ENCODE measurements at regions not wholly inside any gene's neighbourhood (a gene's known extent, or its start where the extent isn't known, plus 50 kb on each side); places are given as distances from the start of the nearest gene placed in this dataset.

DNA sequence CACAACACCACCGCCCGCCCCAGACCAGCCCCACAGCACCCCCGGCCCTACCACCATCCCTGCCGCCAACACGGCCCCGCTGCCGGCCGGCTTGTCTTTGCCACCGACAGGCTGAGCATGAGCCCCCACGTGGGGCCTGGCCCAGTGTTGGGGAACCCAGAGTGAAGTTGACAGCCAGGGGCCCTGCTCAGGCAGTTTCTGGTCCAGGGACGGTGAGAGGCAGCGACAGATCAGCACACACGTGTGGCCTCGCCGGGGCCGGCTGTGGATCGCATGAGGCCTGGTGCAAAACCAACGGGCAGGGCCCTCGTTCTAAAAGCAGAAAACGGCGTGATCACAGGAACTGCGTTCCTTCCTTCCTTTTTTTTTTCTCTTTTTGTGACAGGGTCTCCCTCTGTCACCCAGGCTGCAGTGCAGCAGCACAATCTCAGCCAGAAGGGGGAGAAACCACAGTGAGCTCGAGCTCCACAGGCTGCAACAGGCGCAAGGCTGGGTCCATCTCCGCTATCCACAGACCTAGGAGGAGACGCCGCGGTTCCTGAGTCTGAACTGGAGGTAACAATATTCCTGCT lies 50.5 kb upstream of the FBRSL1 start:
- Mint-ChIP-seq H3K27ac (peak overlapping the region in 1 of 2 donors; percentile 84), H3K27me3 (peaks cover 8 to 12% of the 10 kb centered on the region in 2 donors), H3K4me3 (no peak overlapping the region), H3K4me1 (ENCODE audit: low read depth in 2 of 2) (peaks cover 9 to 18% of the 10 kb centered on the region in 2 donors), H3K36me3 (no peaks in the 10 kb centered on the region), H3K9me3 (peaks cover 2% of the 10 kb centered on the region)
- DNase-seq (ENCODE audit: low spot score) (no peak), ATAC-seq (no peak)

DNA sequence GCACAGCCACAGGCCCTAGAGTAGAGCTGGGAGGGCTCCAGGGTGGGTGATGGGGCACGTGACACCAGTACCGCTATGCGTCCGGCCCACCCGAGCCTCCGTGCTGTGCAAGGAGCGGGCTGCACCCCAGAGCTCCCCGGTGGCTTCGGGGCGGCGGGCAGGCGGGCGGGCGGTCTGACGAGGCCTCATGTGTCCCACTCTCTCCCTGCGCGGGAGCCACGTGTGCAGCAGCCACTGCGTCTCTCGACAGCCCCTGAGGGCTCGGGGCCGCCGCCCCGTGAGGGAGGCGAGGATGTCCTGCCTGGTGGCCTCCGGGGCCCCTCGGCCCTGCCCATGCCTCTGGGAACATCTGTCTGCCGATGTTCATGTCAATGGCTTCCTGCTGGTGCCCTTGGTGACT lies 51.2 kb upstream of the FBRSL1 start:
- Mint-ChIP-seq H3K36me3 (no peaks in the 10 kb centered on the region), H3K27ac (peak overlapping the region in 1 of 2 donors; percentile 84), H3K4me3 (no peak overlapping the region), H3K9me3 (peaks cover 2% of the 10 kb centered on the region), H3K4me1 (ENCODE audit: low read depth in 2 of 2) (peaks cover 6 to 15% of the 10 kb centered on the region in 2 donors), H3K27me3 (peaks cover 8 to 12% of the 10 kb centered on the region in 2 donors)
- DNase-seq (ENCODE audit: low spot score) (no peak), ATAC-seq (no peak)

- Mint-ChIP-seq H3K27ac (no peak overlapping the region), H3K36me3 (no peaks in the 10 kb centered on the region), H3K4me3 (no peak overlapping the region), H3K9me3 (no peaks in the 10 kb centered on the region), H3K27me3 (peaks cover 8 to 15% of the 10 kb centered on the region in 2 donors), H3K4me1 (ENCODE audit: low read depth in 2 of 2) (peaks cover 0 to 12% of the 10 kb centered on the region in 2 donors)
- ATAC-seq (no peak), DNase-seq (ENCODE audit: low spot score) (no peak)
Measured at GRCh38 chr12:132437943-132438700, 51.8 kb upstream of the FBRSL1 start.

GRCh38 chr12:132437252-132437932 lies 52.6 kb upstream of the FBRSL1 start:
- H3K4me3 Mint-ChIP-seq: no peak overlapping the region
- H3K27ac Mint-ChIP-seq: no peak overlapping the region
- H3K27me3 Mint-ChIP-seq: peaks cover 8 to 16% of the 10 kb centered on the region in 2 donors
- no peaks in the 10 kb centered on the region for H3K9me3 Mint-ChIP-seq
- no peak for ATAC-seq
- peaks cover 0 to 11% of the 10 kb centered on the region in 2 donors for H3K4me1 Mint-ChIP-seq (ENCODE audit: low read depth in 2 of 2)
- no peaks in the 10 kb centered on the region for H3K36me3 Mint-ChIP-seq
- DNase-seq (ENCODE audit: low spot score): no peak

GRCh38 chr12:132436791-132437251 lies 53.1 kb upstream of the FBRSL1 start:
- peaks cover 0 to 11% of the 10 kb centered on the region in 2 donors for H3K4me1 Mint-ChIP-seq (ENCODE audit: low read depth in 2 of 2)
- H3K27ac Mint-ChIP-seq: no peak overlapping the region
- no peaks in the 10 kb centered on the region for H3K9me3 Mint-ChIP-seq
- no peak for DNase-seq (ENCODE audit: low spot score)
- no peak for ATAC-seq
- no peak overlapping the region for H3K4me3 Mint-ChIP-seq
- no peaks in the 10 kb centered on the region for H3K36me3 Mint-ChIP-seq
- peaks cover 8 to 16% of the 10 kb centered on the region in 2 donors for H3K27me3 Mint-ChIP-seq

DNA sequence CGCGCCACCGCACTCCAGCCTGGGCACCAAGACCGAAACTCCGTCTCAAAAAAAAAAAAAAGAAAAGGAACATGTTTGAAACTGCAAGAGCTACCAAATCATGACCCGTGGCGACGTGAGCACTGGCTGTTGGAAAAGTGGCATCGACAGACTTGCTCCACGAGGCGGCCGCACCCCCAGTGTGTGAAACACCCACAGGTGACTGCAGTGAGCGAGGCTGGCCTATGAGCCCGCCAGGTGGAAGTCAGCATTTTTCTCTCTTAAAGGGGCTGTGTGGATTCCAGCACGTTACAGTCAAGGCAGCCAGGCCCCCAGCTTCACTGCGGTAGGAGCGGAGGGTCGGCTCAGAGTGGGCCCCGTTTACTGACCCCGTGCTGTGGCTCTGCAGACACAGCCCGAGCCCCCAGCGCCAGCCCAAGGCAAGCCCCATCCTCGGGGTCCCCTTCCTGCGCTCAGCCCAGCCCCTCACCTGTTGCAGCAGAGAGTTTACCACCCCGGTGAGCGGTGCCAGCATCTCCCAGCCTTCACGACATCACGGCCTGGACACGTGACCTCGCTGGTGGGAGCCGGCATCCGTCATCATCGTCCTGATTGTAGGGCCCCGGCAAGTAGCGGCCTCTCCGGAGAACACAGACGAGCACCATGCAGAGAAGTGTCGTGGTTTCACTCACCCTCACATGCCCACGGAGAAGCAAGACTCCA lies 54.3 kb upstream of the FBRSL1 start:
- no peaks in the 10 kb centered on the region for H3K9me3 Mint-ChIP-seq
- H3K4me1 Mint-ChIP-seq (ENCODE audit: low read depth in 2 of 2): peaks cover 0 to 11% of the 10 kb centered on the region in 2 donors
- peak overlapping the region in 1 of 2 donors; percentile 66 for H3K27ac Mint-ChIP-seq
- DNase-seq (ENCODE audit: low spot score): no peak
- no peak overlapping the region for H3K4me3 Mint-ChIP-seq
- no peak for ATAC-seq
- no peaks in the 10 kb centered on the region for H3K36me3 Mint-ChIP-seq
- peaks cover 8 to 16% of the 10 kb centered on the region in 2 donors for H3K27me3 Mint-ChIP-seq

DNA sequence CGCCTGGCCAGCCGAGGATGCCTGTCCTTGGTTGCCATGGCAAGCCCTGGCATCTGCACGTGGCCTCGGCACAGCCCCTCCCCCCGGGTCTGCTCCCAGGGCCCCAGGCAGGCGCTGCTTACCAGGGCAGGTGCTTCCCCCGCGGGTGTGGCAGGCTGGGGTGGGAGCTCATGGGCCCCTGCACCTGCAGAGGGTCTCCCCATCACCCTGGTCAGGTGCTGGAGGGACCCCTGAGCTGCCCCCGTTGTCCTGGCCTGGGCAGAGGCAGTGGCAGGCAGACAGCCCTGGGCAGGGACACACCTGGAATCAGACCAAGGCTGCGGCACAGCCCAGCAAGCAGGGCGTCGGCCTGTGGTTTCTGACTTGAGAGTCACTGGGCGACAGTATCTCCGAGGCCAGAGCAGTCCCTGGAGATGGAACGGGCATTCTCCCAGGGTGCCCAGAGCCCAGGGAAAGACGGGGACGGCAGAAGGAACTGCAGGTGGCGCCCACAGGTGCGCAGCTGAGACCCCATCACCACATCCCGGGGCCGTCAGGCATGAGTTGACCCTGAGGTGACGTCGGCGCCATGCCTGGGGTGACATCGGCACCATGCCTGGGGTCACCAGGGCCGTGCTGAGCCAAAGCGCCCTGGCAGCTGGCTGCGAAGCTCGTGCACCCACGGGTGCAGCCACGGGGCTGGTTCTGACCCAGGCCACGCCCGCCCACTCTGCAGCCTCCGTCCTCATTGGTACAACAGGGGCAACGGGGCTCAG lies 56.1 kb upstream of the FBRSL1 start:
- no peak for ATAC-seq
- Mint-ChIP-seq H3K36me3 (no peaks in the 10 kb centered on the region), H3K27me3 (peaks cover 8 to 16% of the 10 kb centered on the region in 2 donors), H3K27ac (no peak overlapping the region), H3K4me1 (ENCODE audit: low read depth in 2 of 2) (peaks cover 8 to 18% of the 10 kb centered on the region in 2 donors), H3K9me3 (no peaks in the 10 kb centered on the region), H3K4me3 (no peak overlapping the region)
- no peak for DNase-seq (ENCODE audit: low spot score)

DNA sequence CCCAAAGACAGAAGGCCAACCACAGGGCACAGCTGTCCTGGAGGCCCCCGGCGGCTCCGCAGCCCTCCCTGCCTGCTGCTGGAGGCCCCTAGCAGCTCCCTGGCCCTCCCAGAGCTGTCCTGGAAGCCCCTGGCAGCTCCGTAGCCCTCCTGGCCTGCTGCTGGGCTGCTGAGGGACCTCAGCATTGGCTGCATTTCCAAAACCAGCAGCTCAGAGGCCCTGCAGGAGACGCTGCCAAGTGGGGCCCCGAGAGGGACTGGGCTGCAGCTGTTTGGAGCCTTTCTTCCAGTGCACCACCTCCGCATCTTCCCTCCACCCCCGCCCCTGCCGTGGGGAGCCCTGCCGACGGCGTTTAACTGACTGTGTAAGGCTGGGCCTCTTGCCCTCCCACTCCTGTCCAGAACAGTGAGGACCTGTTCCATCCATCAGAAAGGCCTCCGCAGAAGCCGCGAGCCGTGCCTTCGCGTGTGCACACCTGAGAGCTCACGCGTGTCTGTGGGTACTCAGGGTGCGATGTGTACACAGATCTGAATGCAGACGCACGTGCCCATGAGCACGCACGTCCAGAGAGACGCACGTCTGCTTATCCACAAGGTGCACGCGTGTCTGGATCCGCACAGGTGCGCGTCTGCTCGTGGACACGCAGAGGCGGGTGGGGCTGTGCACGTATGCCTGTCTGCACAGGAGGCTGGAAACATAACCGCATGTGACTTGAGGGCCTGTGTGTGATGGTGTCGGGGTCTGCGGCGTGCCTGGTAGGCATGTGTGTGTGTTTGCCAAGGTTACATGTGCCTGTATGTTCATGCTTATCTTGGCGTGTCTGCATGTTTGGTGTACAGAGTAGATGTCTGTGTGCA lies 57.0 kb upstream of the FBRSL1 start:
- no peaks in the 10 kb centered on the region for H3K9me3 Mint-ChIP-seq
- no peak overlapping the region for H3K27ac Mint-ChIP-seq

GRCh38 chr12:132432126-132432705 lies 57.7 kb upstream of the FBRSL1 start:
- Mint-ChIP-seq H3K4me3 (no peak overlapping the region), H3K36me3 (no peaks in the 10 kb centered on the region), H3K27me3 (peaks cover 8 to 16% of the 10 kb centered on the region in 2 donors), H3K27ac (no peak overlapping the region), H3K4me1 (ENCODE audit: low read depth in 2 of 2) (peaks cover 8 to 19% of the 10 kb centered on the region in 2 donors), H3K9me3 (no peaks in the 10 kb centered on the region)
- ATAC-seq: no peak
- no peak for DNase-seq (ENCODE audit: low spot score)

More for the DNA sequence above, 57.0 kb upstream of the FBRSL1 start:
- Mint-ChIP-seq H3K27me3 (peaks cover 8 to 16% of the 10 kb centered on the region in 2 donors), H3K36me3 (no peaks in the 10 kb centered on the region), H3K4me3 (no peak overlapping the region), H3K4me1 (ENCODE audit: low read depth in 2 of 2) (peaks cover 8 to 19% of the 10 kb centered on the region in 2 donors)
- no peak for DNase-seq (ENCODE audit: low spot score)
- ATAC-seq: no peak

- Mint-ChIP-seq H3K27me3 (peaks cover 3 to 14% of the 10 kb centered on the region in 2 donors), H3K4me3 (no peak overlapping the region), H3K9me3 (no peaks in the 10 kb centered on the region), H3K27ac (no peak overlapping the region), H3K4me1 (ENCODE audit: low read depth in 2 of 2) (peaks cover 8 to 19% of the 10 kb centered on the region in 2 donors), H3K36me3 (no peaks in the 10 kb centered on the region)
- DNase-seq (ENCODE audit: low spot score): no peak
- no peak for ATAC-seq
Measured at GRCh38 chr12:132430838-132431774, 58.8 kb upstream of the FBRSL1 start.

DNA sequence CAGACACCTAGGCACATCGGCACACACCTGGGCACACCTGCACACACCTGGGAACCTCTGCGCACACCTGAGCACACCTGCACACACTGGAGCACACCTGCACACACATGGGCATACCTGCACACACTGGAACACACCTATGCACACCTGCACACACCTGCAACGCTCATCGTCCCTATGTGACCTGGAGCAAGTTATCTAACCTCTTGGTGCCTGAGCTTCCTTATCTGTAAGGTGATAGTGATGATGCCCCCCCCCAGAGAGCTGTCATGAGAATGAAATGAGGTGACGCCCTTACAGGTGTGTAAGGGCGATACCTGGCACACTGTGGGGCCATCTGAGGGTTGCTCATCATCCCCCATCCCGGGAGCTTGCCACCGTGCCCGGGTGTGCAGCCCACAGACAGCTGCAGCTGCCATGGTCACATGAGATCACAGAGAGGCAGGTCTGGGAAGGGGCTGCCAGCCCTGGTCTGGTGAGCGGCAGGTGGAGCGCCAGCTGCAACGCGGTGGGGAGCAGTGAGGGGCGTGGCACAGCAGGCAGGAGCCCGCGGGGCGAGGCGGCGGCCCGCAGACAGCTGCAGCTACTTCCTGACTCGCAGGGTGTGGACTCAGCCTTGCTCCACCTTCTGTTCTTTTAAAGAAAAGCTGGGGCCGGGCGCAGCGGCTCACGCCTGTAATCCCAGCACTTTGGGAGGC lies 59.9 kb upstream of the FBRSL1 start:
- Mint-ChIP-seq H3K4me3 (peak overlapping the region; percentile 30), H3K27ac (peak overlapping the region in 1 of 2 donors; percentile 66), H3K27me3 (peaks cover 0 to 11% of the 10 kb centered on the region in 2 donors), H3K4me1 (ENCODE audit: low read depth in 2 of 2) (peaks cover 8 to 19% of the 10 kb centered on the region in 2 donors), H3K36me3 (no peaks in the 10 kb centered on the region), H3K9me3 (no peaks in the 10 kb centered on the region)
- ATAC-seq (peak; percentile 66 to 80), DNase-seq (ENCODE audit: low spot score) (no peak)
